ENCODE measurements at regions not wholly inside any gene's neighbourhood (a gene's known extent, or its start where the extent isn't known, plus 50 kb on each side); places are given as distances from the start of the nearest gene placed in this dataset.

DNA sequence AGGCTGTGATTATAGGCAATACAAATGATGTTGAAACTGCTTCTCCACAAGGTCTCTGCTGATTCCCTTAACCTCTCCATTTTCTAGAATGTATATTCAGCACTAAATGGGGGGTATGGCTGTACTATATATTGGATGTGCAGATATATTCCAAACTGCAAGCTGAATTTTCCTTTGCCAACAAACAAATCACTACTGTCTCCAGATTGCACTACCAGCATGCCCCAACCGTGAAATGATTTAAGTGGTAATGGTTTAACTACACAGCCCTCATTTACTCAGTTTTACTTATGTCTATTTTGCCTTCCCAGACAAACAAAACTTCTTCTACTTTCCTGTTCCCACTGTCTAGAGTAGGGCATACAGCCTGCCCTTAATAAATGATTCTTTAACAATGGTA, 112.7 kb upstream of the GAREM1 start:
- TF ChIP-seq POLR2A (IDR thresholded peaks at IDR 0.05) (no peak), CTCF (IDR thresholded peaks at IDR 0.05) (no peak)
- Histone ChIP-seq H3K36me3 (replicated peaks in 1 of 2; ENCODE audit: insufficient read depth in 1 of 2, low read depth in 2 of 2) (no peaks in the 10 kb centered on the region), H3K27ac (no peak overlapping the region), H3K4me1 (no peaks in the 10 kb centered on the region), H3K4me3 (no peak overlapping the region), H3K9me3 (no peaks in the 10 kb centered on the region), H3K27me3 (no peaks in the 10 kb centered on the region)
- ATAC-seq (no peak), DNase-seq (no peak)
- intact Hi-C loops (cut with DNase I), result no loop called here
- 44 to 52% methylated on average over 1 of the region's 1 CpG for WGBS, 2 donors

GRCh38 chr18:32582455-32582854, 111.8 kb upstream of the GAREM1 start:
- Histone ChIP-seq H3K27me3 (no peaks in the 10 kb centered on the region), H3K4me1 (no peaks in the 10 kb centered on the region), H3K9me3 (no peaks in the 10 kb centered on the region), H3K36me3 (replicated peaks in 1 of 2; ENCODE audit: insufficient read depth in 1 of 2, low read depth in 2 of 2) (no peaks in the 10 kb centered on the region), H3K4me3 (no peak overlapping the region), H3K27ac (no peak overlapping the region)
- 64 to 66% methylated on average over 3 of the region's 3 CpGs for WGBS, 2 donors
- no peak for TF ChIP-seq CTCF (IDR thresholded peaks at IDR 0.05)
- no peak for TF ChIP-seq POLR2A (IDR thresholded peaks at IDR 0.05)
- intact Hi-C loops (cut with DNase I), result no loop called here
- DNase-seq, result no peak
- no peak for ATAC-seq

- DNase-seq, result no peak
- no peaks in the 10 kb centered on the region for H3K36me3 ChIP-seq (replicated peaks in 1 of 2; ENCODE audit: insufficient read depth in 1 of 2, low read depth in 2 of 2)
- ATAC-seq, result no peak
- no peaks in the 10 kb centered on the region for H3K27me3 ChIP-seq
- no peak overlapping the region for H3K4me3 ChIP-seq
- TF ChIP-seq POLR2A (IDR thresholded peaks at IDR 0.05) (no peak), CTCF (IDR thresholded peaks at IDR 0.05) (no peak)
- intact Hi-C loops (cut with DNase I), result no loop called here
- no peaks in the 10 kb centered on the region for H3K4me1 ChIP-seq
- H3K9me3 ChIP-seq, result no peaks in the 10 kb centered on the region
- 16 to 39% methylated on average over 2 of the region's 2 CpGs for WGBS, 2 donors
- H3K27ac ChIP-seq, result no peak overlapping the region
These were observed 106.9 kb upstream of the GAREM1 start for GRCh38 chr18:32577561-32577960.

- TF ChIP-seq CTCF (IDR thresholded peaks at IDR 0.05) (peak in 1 of 7 experiments; percentile 9), POLR2A (IDR thresholded peaks at IDR 0.05) (no peak)
- ATAC-seq (no peak), DNase-seq (peak in 1 of 4 donors; percentile 38)
- H3K36me3 ChIP-seq (replicated peaks in 1 of 2; ENCODE audit: insufficient read depth in 1 of 2, low read depth in 2 of 2), result no peaks in the 10 kb centered on the region
- no peak overlapping the region for H3K4me3 ChIP-seq
- no peaks in the 10 kb centered on the region for H3K9me3 ChIP-seq
- no peaks in the 10 kb centered on the region for H3K27me3 ChIP-seq
- no peak overlapping the region for H3K27ac ChIP-seq
- WGBS, 2 donors, result 17 to 24% methylated on average over 7 of the region's 7 CpGs
- intact Hi-C loops (cut with DNase I), result no loop called here
- H3K4me1 ChIP-seq, result no peaks in the 10 kb centered on the region
These were observed 105.7 kb upstream of the GAREM1 start for GRCh38 chr18:32576296-32576916.

DNA sequence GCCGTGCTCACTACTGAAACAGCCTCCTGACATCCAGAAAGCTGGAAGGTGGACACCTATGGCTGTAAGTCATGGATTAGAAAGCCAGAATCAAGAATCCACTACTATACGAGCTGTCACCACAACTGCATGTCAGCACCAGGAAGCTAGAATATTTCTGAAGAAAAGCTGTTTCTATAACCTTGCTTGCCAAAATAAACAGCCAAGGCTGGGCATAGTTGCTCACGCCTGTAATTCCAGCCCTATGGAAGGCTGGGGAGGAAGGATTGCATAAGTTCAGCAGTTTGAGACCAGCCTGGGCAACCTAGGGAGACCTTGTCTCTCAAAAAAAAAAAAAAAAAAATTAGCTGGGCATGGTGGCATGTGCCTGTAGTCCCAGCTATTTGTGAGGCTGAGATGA, 96.3 kb upstream of the GAREM1 start:
- H3K4me3 ChIP-seq, result no peak overlapping the region
- no peak for ATAC-seq
- H3K27me3 ChIP-seq, result no peaks in the 10 kb centered on the region
- no peaks in the 10 kb centered on the region for H3K36me3 ChIP-seq (replicated peaks in 1 of 2; ENCODE audit: insufficient read depth in 1 of 2, low read depth in 2 of 2)
- H3K9me3 ChIP-seq, result no peaks in the 10 kb centered on the region
- intact Hi-C loops (cut with DNase I), result no loop called here
- H3K4me1 ChIP-seq, result no peaks in the 10 kb centered on the region
- no peak overlapping the region for H3K27ac ChIP-seq
- WGBS, 2 donors, result 21 to 57% methylated on average over 3 of the region's 3 CpGs
- no peak for DNase-seq
- no peak for TF ChIP-seq POLR2A (IDR thresholded peaks at IDR 0.05)
- no peak for TF ChIP-seq CTCF (IDR thresholded peaks at IDR 0.05)
